ENCODE measurements at regions not wholly inside any gene's neighbourhood (a gene's known extent, or its start where the extent isn't known, plus 50 kb on each side); places are given as distances from the start of the nearest gene placed in this dataset.

- TF ChIP-seq RNF2 (IDR thresholded peaks at IDR 0.05; ENCODE audit: borderline replicate concordance, low read depth, low read length, missing control alignments, poor library complexity, severe bottlenecking) (no peak), CBX8 (IDR thresholded peaks at IDR 0.05; ENCODE audit: borderline replicate concordance, low read depth, low read length) (no peak), NANOG (IDR thresholded peaks at IDR 0.05; ENCODE audit: insufficient read depth, low read depth, low read length, poor library complexity, severe bottlenecking) (no peak), SAP30 (IDR thresholded peaks at IDR 0.05; ENCODE audit: insufficient read depth, insufficient replicate concordance, low read length) (no peak), EGR1 (IDR thresholded peaks at IDR 0.05; ENCODE audit: borderline replicate concordance, low read depth, low read length) (no peak)
These were observed 132.4 kb upstream of the TET2 start (continued) for GRCh38 chr4:105014234-105014633.

Data from H1 (cell line).